SK-N-SH treated with all-trans-retinoic acid at 6 μM for 48 hours (cell line): ENCODE measurements at regions not wholly inside any gene's neighbourhood (a gene's known extent, or its start where the extent isn't known, plus 50 kb on each side); places are given as distances from the start of the nearest gene placed in this dataset.

Source experiments
- ATAC-seq: fragments of 200-7000 bp; cut with Tn5 transposase; 3 replicates; pipeline ENCODE4 v1.9.1; 2020; ENCODE audit warnings: mild to moderate bottlenecking, moderate library complexity
- ARNTL ChIP-seq: fragments of 450-650 bp; formaldehyde crosslinking; IDR thresholded peaks from 2 replicates; pipeline ENCODE4 v1.5.0; 2020; ENCODE audit warnings: low read depth, mild to moderate bottlenecking, moderate library complexity, borderline replicate concordance
- BACH2 ChIP-seq: fragments of 250-450 bp; sonication (Bioruptor Pico); IDR thresholded peaks from 2 replicates; pipeline ENCODE4 v1.9.0; 2021; ENCODE audit warnings: mild to moderate bottlenecking, borderline replicate concordance
- CSDC2 ChIP-seq: fragments of 250-450 bp; sonication (Bioruptor Pico); IDR thresholded peaks from 2 replicates; pipeline ENCODE4 v1.5.0; 2020; ENCODE audit warnings: mild to moderate bottlenecking, moderate library complexity
- ESRRG ChIP-seq: fragments of 250-450 bp; sonication (Bioruptor Pico); IDR thresholded peaks from 2 replicates; pipeline ENCODE4 v1.6.1; 2021; ENCODE audit warnings: mild to moderate bottlenecking
- GLIS3 ChIP-seq: fragments of 250-450 bp; sonication (Bioruptor Pico); IDR thresholded peaks from 2 replicates; pipeline ENCODE4 v1.5.0; 2020; ENCODE audit warnings: mild to moderate bottlenecking, moderate library complexity
- ISL1 ChIP-seq: fragments of 250-450 bp; sonication (Bioruptor Pico); IDR thresholded peaks from 2 replicates; pipeline ENCODE4 v2.1.2; 2022; ENCODE audit warnings: mild to moderate bottlenecking, moderate library complexity
- OSR1 ChIP-seq: fragments of 250-450 bp; sonication (Bioruptor Pico); IDR thresholded peaks from 2 replicates; pipeline ENCODE4 v1.8.0; 2022; ENCODE audit warnings: moderate library complexity, mild to moderate bottlenecking, inconsistent platforms
- PATZ1 ChIP-seq: fragments of 250-450 bp; sonication (Bioruptor Pico); IDR thresholded peaks from 2 replicates; pipeline ENCODE4 v1.8.0; 2020; ENCODE audit warnings: mild to moderate bottlenecking, moderate library complexity, borderline replicate concordance
- POU6F1 ChIP-seq: fragments of 250-450 bp; sonication (Bioruptor Pico); IDR thresholded peaks from 2 replicates; pipeline ENCODE4 v1.8.0; 2021; ENCODE audit warnings: low read depth, mild to moderate bottlenecking, moderate library complexity, borderline replicate concordance
- PPARA ChIP-seq: fragments of 250-450 bp; sonication (Bioruptor Pico); IDR thresholded peaks from 2 replicates; pipeline ENCODE4 v1.5.0; 2020; ENCODE audit warnings: mild to moderate bottlenecking, borderline replicate concordance
- RARB ChIP-seq: fragments of 250-450 bp; sonication (Bioruptor Pico); IDR thresholded peaks from 2 replicates; pipeline ENCODE4 v1.8.0; 2021; ENCODE audit warnings: mild to moderate bottlenecking, moderate library complexity
- SNAI2 ChIP-seq: fragments of 250-450 bp; sonication (Bioruptor Pico); IDR thresholded peaks from 2 replicates; pipeline ENCODE4 v1.5.0; 2020; ENCODE audit warnings: mild to moderate bottlenecking, moderate library complexity
- TCF4 ChIP-seq: fragments of 250-450 bp; sonication (Bioruptor Pico); IDR thresholded peaks from 2 replicates; pipeline ENCODE4 v1.8.0; 2021; ENCODE audit warnings: mild to moderate bottlenecking, moderate library complexity, borderline replicate concordance
- TOX ChIP-seq: fragments of 250-450 bp; sonication (Bioruptor Pico); IDR thresholded peaks from 2 replicates; pipeline ENCODE4 v1.8.0; 2021; ENCODE audit warnings: mild to moderate bottlenecking, moderate library complexity, borderline replicate concordance
- ZC3H10 ChIP-seq: fragments of 250-450 bp; sonication (Bioruptor Pico); IDR thresholded peaks from 2 replicates; pipeline ENCODE4 v1.5.1; 2021; ENCODE audit warnings: mild to moderate bottlenecking, moderate library complexity
- ZFP3 ChIP-seq: fragments of 250-450 bp; sonication (Bioruptor Pico); IDR thresholded peaks from 2 replicates; pipeline ENCODE4 v1.5.0; 2020; ENCODE audit warnings: mild to moderate bottlenecking, moderate library complexity
- ZFP30 ChIP-seq: fragments of 450-650 bp; formaldehyde crosslinking; IDR thresholded peaks from 2 replicates; pipeline ENCODE4 v1.5.0; 2022; ENCODE audit warnings: mild to moderate bottlenecking, moderate library complexity
- ZNF565 ChIP-seq: fragments of 450-650 bp; formaldehyde crosslinking; conservative IDR thresholded peaks from 2 replicates; pipeline ENCODE4 v1.5.0; 2020; ENCODE audit warnings: low read depth, mild to moderate bottlenecking, moderate library complexity
- ZNF70 ChIP-seq: fragments of 450-650 bp; formaldehyde crosslinking; IDR thresholded peaks from 2 replicates; pipeline ENCODE4 v1.5.0; 2020; ENCODE audit warnings: mild to moderate bottlenecking, moderate library complexity
- ZNF8 ChIP-seq: fragments of 450-650 bp; formaldehyde crosslinking; IDR thresholded peaks from 2 replicates; pipeline ENCODE4 v1.5.0; 2020; ENCODE audit warnings: mild to moderate bottlenecking, moderate library complexity
- TF ChIP-seq, protein P1 (sequence below): fragments of 250-450 bp; sonication (Bioruptor Pico); IDR thresholded peaks from 2 replicates; pipeline ENCODE4 v1.5.0; 2020; ENCODE audit warnings: mild to moderate bottlenecking, moderate library complexity
- TF ChIP-seq, protein P2 (sequence below): fragments of 250-450 bp; sonication (Bioruptor Pico); IDR thresholded peaks from 2 replicates; pipeline ENCODE4 v1.5.1; 2021; ENCODE audit warnings: mild to moderate bottlenecking, moderate library complexity

- ATAC-seq: peak; percentile 5; the same call in 2 of the 3 replicates
- no peak for TF ChIP-seq SNAI2 (CRISPR knock-in tag)
Measured at GRCh38 chr6:113184736-113185135, 672.4 kb upstream of the MARCKS start.

DNA sequence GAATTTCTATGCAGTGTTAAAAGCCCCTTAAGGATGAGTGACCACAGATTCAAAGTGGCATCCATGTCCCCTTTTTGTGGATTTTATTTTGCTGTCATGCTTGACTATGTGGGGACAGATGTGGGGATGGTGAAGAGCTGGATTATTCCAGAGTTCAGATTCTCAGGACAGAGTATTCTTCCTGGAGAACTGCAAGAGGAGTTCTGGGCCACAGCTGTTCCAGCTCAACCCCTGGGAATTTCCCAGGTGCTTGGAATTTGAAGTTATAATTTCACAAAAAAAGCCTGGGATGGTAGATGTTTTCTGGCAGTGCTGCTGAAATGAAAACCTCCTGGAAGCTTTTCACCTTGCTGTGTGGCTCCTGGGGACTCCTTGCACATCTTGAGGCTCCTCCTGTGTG lies 671.8 kb upstream of the MARCKS start:
- ATAC-seq: no peak
- TF ChIP-seq TOX (CRISPR knock-in tag): no peak
- no peak for TF ChIP-seq ISL1 (CRISPR knock-in tag)
- TF ChIP-seq, protein P1, sequence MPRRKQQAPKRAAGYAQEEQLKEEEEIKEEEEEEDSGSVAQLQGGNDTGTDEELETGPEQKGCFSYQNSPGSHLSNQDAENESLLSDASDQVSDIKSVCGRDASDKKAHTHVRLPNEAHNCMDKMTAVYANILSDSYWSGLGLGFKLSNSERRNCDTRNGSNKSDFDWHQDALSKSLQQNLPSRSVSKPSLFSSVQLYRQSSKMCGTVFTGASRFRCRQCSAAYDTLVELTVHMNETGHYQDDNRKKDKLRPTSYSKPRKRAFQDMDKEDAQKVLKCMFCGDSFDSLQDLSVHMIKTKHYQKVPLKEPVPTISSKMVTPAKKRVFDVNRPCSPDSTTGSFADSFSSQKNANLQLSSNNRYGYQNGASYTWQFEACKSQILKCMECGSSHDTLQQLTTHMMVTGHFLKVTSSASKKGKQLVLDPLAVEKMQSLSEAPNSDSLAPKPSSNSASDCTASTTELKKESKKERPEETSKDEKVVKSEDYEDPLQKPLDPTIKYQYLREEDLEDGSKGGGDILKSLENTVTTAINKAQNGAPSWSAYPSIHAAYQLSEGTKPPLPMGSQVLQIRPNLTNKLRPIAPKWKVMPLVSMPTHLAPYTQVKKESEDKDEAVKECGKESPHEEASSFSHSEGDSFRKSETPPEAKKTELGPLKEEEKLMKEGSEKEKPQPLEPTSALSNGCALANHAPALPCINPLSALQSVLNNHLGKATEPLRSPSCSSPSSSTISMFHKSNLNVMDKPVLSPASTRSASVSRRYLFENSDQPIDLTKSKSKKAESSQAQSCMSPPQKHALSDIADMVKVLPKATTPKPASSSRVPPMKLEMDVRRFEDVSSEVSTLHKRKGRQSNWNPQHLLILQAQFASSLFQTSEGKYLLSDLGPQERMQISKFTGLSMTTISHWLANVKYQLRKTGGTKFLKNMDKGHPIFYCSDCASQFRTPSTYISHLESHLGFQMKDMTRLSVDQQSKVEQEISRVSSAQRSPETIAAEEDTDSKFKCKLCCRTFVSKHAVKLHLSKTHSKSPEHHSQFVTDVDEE (CRISPR knock-in tag): no peak
- TF ChIP-seq ZNF565 (CRISPR knock-in tag): no peak
- TF ChIP-seq ZFP30 (CRISPR knock-in tag): no peak
- TF ChIP-seq ESRRG (CRISPR knock-in tag): no peak
- TF ChIP-seq TCF4 (CRISPR knock-in tag): no peak
- no peak for TF ChIP-seq SNAI2 (CRISPR knock-in tag)
- TF ChIP-seq ARNTL: no peak
- TF ChIP-seq, all 23 proteins: peak for 0

GRCh38 chr6:113187661-113188060 lies 669.5 kb upstream of the MARCKS start:
- no peak for ATAC-seq
- no peak for TF ChIP-seq RARB (CRISPR knock-in tag)
- no peak for TF ChIP-seq ZNF70
- TF ChIP-seq OSR1 (CRISPR knock-in tag): no peak
- no peak for TF ChIP-seq POU6F1 (CRISPR knock-in tag)
- no peak for TF ChIP-seq BACH2 (CRISPR knock-in tag)
- TF ChIP-seq ZNF8 (CRISPR knock-in tag): no peak
- TF ChIP-seq ESRRG (CRISPR knock-in tag): no peak

DNA sequence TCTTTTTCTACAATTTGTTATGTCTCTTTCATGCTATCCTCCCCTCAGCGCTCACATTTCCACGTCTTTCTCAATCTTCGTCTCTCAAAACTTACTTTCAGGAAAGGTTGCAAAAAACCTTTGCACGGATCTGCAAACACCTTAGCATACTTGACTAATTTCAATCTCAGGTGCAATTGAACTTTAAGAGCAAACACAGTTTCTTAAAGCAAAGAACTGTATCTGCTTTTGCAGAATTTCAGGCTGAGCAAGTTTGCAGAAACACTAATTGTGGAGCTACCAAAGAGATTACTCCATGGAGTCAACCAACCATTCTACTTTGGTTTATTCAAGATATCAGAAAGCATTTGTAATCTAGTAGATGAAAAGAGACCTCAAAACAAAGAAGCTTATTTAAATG lies 668.2 kb upstream of the MARCKS start:
- no peak for ATAC-seq
- no peak for TF ChIP-seq ZNF8 (CRISPR knock-in tag)
- no peak for TF ChIP-seq GLIS3
- TF ChIP-seq BACH2 (CRISPR knock-in tag): no peak
- TF ChIP-seq RARB (CRISPR knock-in tag): no peak
- TF ChIP-seq ISL1 (CRISPR knock-in tag): no peak
- TF ChIP-seq PPARA (CRISPR knock-in tag): no peak
- TF ChIP-seq, protein P1 (CRISPR knock-in tag): no peak
- TF ChIP-seq, protein P2, sequence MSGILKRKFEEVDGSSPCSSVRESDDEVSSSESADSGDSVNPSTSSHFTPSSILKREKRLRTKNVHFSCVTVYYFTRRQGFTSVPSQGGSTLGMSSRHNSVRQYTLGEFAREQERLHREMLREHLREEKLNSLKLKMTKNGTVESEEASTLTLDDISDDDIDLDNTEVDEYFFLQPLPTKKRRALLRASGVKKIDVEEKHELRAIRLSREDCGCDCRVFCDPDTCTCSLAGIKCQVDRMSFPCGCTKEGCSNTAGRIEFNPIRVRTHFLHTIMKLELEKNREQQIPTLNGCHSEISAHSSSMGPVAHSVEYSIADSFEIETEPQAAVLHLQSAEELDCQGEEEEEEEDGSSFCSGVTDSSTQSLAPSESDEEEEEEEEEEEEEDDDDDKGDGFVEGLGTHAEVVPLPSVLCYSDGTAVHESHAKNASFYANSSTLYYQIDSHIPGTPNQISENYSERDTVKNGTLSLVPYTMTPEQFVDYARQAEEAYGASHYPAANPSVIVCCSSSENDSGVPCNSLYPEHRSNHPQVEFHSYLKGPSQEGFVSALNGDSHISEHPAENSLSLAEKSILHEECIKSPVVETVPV (CRISPR knock-in tag): no peak
- no peak for TF ChIP-seq PATZ1
- no peak for TF ChIP-seq ZNF70
- no peak for TF ChIP-seq TCF4 (CRISPR knock-in tag)
- no peak for TF ChIP-seq SNAI2 (CRISPR knock-in tag)
- no peak for TF ChIP-seq ZC3H10 (CRISPR knock-in tag)
- TF ChIP-seq CSDC2: no peak
- TF ChIP-seq OSR1 (CRISPR knock-in tag): no peak
- TF ChIP-seq ZFP3 (CRISPR knock-in tag): no peak
- TF ChIP-seq TOX (CRISPR knock-in tag): no peak
- no peak for TF ChIP-seq ARNTL
- TF ChIP-seq POU6F1 (CRISPR knock-in tag): no peak
